ENCODE measurements at regions not wholly inside any gene's neighbourhood (a gene's known extent, or its start where the extent isn't known, plus 50 kb on each side); places are given as distances from the start of the nearest gene placed in this dataset.

GRCh38 chr12:125243811-125244210 lies 178.6 kb downstream of the AACS start:
- no peaks in the 10 kb centered on the region for H3K9me3 ChIP-seq (ENCODE audit: control insufficient read depth, low read depth, low read length)
- H3K4me3 Mint-ChIP-seq, result 0 out of 5 replicates have a peak overlapping the region, but pooled peaks of 1 of the 2 experiments have one; percentile 18
- H3K79me1 ChIP-seq (ENCODE audit: insufficient read depth, low read depth, low read length, poor library complexity, severe bottlenecking), result no peaks in the 10 kb centered on the region
- H3K4me1 ChIP-seq (ENCODE audit: insufficient read depth, low read length), result no peaks in the 10 kb centered on the region; the same call in 1 of the 2 replicates
- no peak overlapping the region for H2BK12ac ChIP-seq (ENCODE audit: insufficient read length, low read depth, low read length)
- H3K56ac ChIP-seq (ENCODE audit: insufficient read length, low read depth, low read length), result no peak overlapping the region
- H3K27ac Mint-ChIP-seq, result no peak overlapping the region
- H3K18ac ChIP-seq (ENCODE audit: insufficient read length, low read depth, low read length), result no peak overlapping the region
- H3K14ac ChIP-seq (ENCODE audit: insufficient read depth, low read length), result no peak overlapping the region
- H3T11ph ChIP-seq (ENCODE audit: low read length), result no peak overlapping the region
- H2AK5ac ChIP-seq (ENCODE audit: insufficient read length, low read length), result no peak overlapping the region
- H2BK120ac ChIP-seq (ENCODE audit: low read depth, low read length, poor library complexity, severe bottlenecking), result no peak overlapping the region
- peaks cover 1% of the 10 kb centered on the region; the same call in 1 of the 2 replicates for H3K79me2 ChIP-seq (ENCODE audit: insufficient read depth, low read length)
- no peak for TF ChIP-seq CTCF (conservative IDR thresholded peaks at IDR 0.05)
- DNase-seq, result no peak
- H3K27me3 Mint-ChIP-seq (ENCODE audit: low read depth), result peaks cover 10% of the 10 kb centered on the region
- H3K4me1 Mint-ChIP-seq, result peaks cover 13 to 31% of the 10 kb centered on the region in 2 experiments
- H3K23me2 ChIP-seq (ENCODE audit: insufficient read length, low read depth, low read length, poor library complexity, severe bottlenecking), result no peaks in the 10 kb centered on the region
- no peak overlapping the region for H3K4ac ChIP-seq (ENCODE audit: low read depth, low read length)
- no peak overlapping the region for H2BK20ac ChIP-seq (ENCODE audit: low read depth, low read length, poor library complexity, severe bottlenecking)
- peaks cover 2% of the 10 kb centered on the region for H4K20me1 ChIP-seq (ENCODE audit: control insufficient read depth, insufficient read depth, insufficient read length)
- no CpG with 5 or more reads among the region's 11 CpGs for WGBS (ENCODE audit: extremely low coverage, insufficient read length, low lambda C conversion rate)
- no peaks in the 10 kb centered on the region for H3K9me3 Mint-ChIP-seq
- H4K91ac ChIP-seq (ENCODE audit: insufficient read length, low read depth, low read length), result no peak overlapping the region
- no peak overlapping the region for H2BK15ac ChIP-seq (ENCODE audit: low read depth, low read length)
- H2BK5ac ChIP-seq (ENCODE audit: insufficient read length, low read length), result no peak overlapping the region
- H4K5ac ChIP-seq (ENCODE audit: insufficient read length, low read depth, low read length), result no peak overlapping the region
- H3K9ac ChIP-seq (ENCODE audit: extremely low read depth, insufficient read length, low read length), result no peak overlapping the region
- no peak overlapping the region for H4K8ac ChIP-seq (replicated peaks; ENCODE audit: insufficient read length, low read depth, low read length)
- no peak overlapping the region for H2AFZ ChIP-seq (ENCODE audit: low read length)
- no peaks in the 10 kb centered on the region for H3K27me3 ChIP-seq (ENCODE audit: insufficient read depth, low read length)
- peaks cover 0 to 25% (median 0%) of the 10 kb centered on the region in 3 experiments; a peak in 4 of 7 replicates for H3K36me3 Mint-ChIP-seq (ENCODE audit: insufficient read depth in 1 of 3, low read depth in 3 of 3)
- H3K4me2 ChIP-seq (ENCODE audit: insufficient read depth, insufficient read length, low read length), result no peak overlapping the region
- H3K27ac ChIP-seq (ENCODE audit: insufficient read length, low read depth, low read length), result no peak overlapping the region
- no peak overlapping the region for H3K23ac ChIP-seq (ENCODE audit: insufficient read length, low read depth, low read length)

Measured in H9 (cell line).